H1 (cell line): ENCODE measurements at regions not wholly inside any gene's neighbourhood (a gene's known extent, or its start where the extent isn't known, plus 50 kb on each side); places are given as distances from the start of the nearest gene placed in this dataset.

Experiments
- CTCF ChIA-PET: fragments of 300-600 bp; sonication (Branson Sonifier 250); formaldehyde crosslinking; loops from one replicate; lab custom pipeline; 2021; ENCODE audit not compliant: partially characterized antibody; lab: Charles Lee
- POLR2A ChIA-PET: fragments of 300-600 bp; sonication (Branson Sonifier 250); formaldehyde crosslinking; loops from one replicate; lab custom pipeline; 2021; ENCODE audit warnings: inconsistent platforms; ENCODE audit not compliant: partially characterized antibody; lab: Charles Lee
- DNase-seq, 2 experiments: peaks; one replicate each; pipeline versions ENCODE4 v3.0.0 to v3.0.0-alpha.2; 2010 to 2022; ENCODE audit warnings: low spot score in 2 of 2, low read depth in 1 of 2, mixed read lengths in 1 of 2
- FAIRE-seq: peaks from 2 replicates; lab custom pipeline; 2011; peaks lifted over from hg19 to GRCh38; lab: Jason Lieb, UNC
- H2AFZ ChIP-seq: 2 replicates; pipeline ENCODE4 v1.8.1; 2012; ENCODE audit warnings: low read length, inconsistent platforms
- H2AK5ac ChIP-seq: 2 replicates; pipeline ENCODE4 v1.6.1; 2013; ENCODE audit warnings: low read depth, low read length
- H2BK120ac ChIP-seq: replicated peaks from 2 replicates; pipeline ENCODE3; 2013; ENCODE audit warnings: low read depth, low read length, inconsistent platforms
- H2BK12ac ChIP-seq: 2 replicates; pipeline ENCODE4 v1.6.1; 2013; ENCODE audit warnings: low read depth, low read length
- H2BK15ac ChIP-seq: 2 replicates; pipeline ENCODE4 v1.6.1; 2013; ENCODE audit warnings: low read length
- H2BK20ac ChIP-seq: 2 replicates; pipeline ENCODE4 v1.6.1; 2013; ENCODE audit warnings: low read length
- H2BK5ac ChIP-seq: 2 replicates; pipeline ENCODE4 v1.6.1; 2013; ENCODE audit warnings: low read depth, low read length
- H3K14ac ChIP-seq: 2 replicates; pipeline ENCODE4 v1.6.1; 2013; ENCODE audit warnings: inconsistent platforms; ENCODE audit not compliant: insufficient read length
- H3K18ac ChIP-seq: 2 replicates; pipeline ENCODE4 v1.6.1; 2013; ENCODE audit warnings: low read length; ENCODE audit errors: extremely low read depth
- H3K23ac ChIP-seq: 2 replicates; pipeline ENCODE4 v1.6.1; 2013; ENCODE audit warnings: inconsistent platforms; ENCODE audit not compliant: insufficient read length
- H3K23me2 ChIP-seq: 2 replicates; pipeline ENCODE4 v1.6.1; 2013; ENCODE audit warnings: low read depth, low read length
- H3K27ac ChIP-seq: 2 replicates; pipeline ENCODE4 v1.6.1; 2011; ENCODE audit warnings: low read depth, low read length, inconsistent platforms
- H3K27me3 ChIP-seq, 4 experiments: replicated peaks in 1 of 4; 1 replicate in 1 of 4; 2 replicates in 3 of 4; pipeline versions ENCODE4 v1.6.1 to v1.8.1; 2011 to 2013; ENCODE audit warnings: low read length in 3 of 4, mild to moderate bottlenecking in 3 of 4, inconsistent platforms in 2 of 4, mixed read lengths in 2 of 4, moderate library complexity in 1 of 4; ENCODE audit not compliant: control insufficient read depth in 3 of 4, insufficient read depth in 3 of 4; ENCODE audit errors: extremely low read depth in 1 of 4
- H3K36me3 ChIP-seq, 4 experiments: 2 replicates each; pipeline versions ENCODE4 v1.6.1 to v1.8.1; 2011 to 2013; ENCODE audit warnings: mild to moderate bottlenecking in 4 of 4, low read length in 3 of 4, moderate library complexity in 2 of 4, control low read depth in 1 of 4, inconsistent platforms in 1 of 4; ENCODE audit not compliant: insufficient read depth in 4 of 4, control insufficient read depth in 2 of 4
- H3K4ac ChIP-seq: replicated peaks from 2 replicates; pipeline ENCODE3; 2013; ENCODE audit warnings: low read length, low read depth, mixed read lengths, inconsistent platforms; ENCODE audit not compliant: insufficient read length
- H3K4me1 ChIP-seq, 4 experiments: replicated peaks in 1 of 4; 1 replicate in 1 of 4; 2 replicates in 3 of 4; pipeline versions ENCODE4 v1.6.1 to v1.8.1; 2011 to 2013; ENCODE audit warnings: low read length in 3 of 4, inconsistent platforms in 2 of 4, mixed read lengths in 1 of 4; ENCODE audit not compliant: insufficient read depth in 4 of 4, control insufficient read depth in 3 of 4
- H3K4me2 ChIP-seq, 2 experiments: 2 replicates each; pipeline versions ENCODE4 v1.6.1 to v1.8.1; 2011 to 2013; ENCODE audit warnings: low read depth in 2 of 2, low read length in 2 of 2, control low read depth in 1 of 2, inconsistent platforms in 1 of 2, mild to moderate bottlenecking in 1 of 2; ENCODE audit not compliant: insufficient read depth in 1 of 2
- H3K4me3 ChIP-seq, 4 experiments: fragments of 200-600, 300-600 bp in 1 of 4; sonication (generic), shearing (Covaris generic), sonication (Bioruptor Twin) in 1 of 4; 2 replicates each; pipeline versions ENCODE4 v1.5.1 to v1.8.1; 2011 to 2016; ENCODE audit warnings: low read length in 4 of 4, low read depth in 3 of 4, control low read depth in 2 of 4, inconsistent platforms in 2 of 4, mild to moderate bottlenecking in 2 of 4, mixed read lengths in 1 of 4, moderate library complexity in 1 of 4; ENCODE audit not compliant: insufficient read depth in 2 of 4; ENCODE audit errors: extremely low read depth in 1 of 4
- H3K56ac ChIP-seq: replicated peaks from 2 replicates; pipeline ENCODE3; 2013; ENCODE audit warnings: low read depth, mild to moderate bottlenecking, mixed read lengths, low read length, inconsistent platforms; ENCODE audit not compliant: insufficient read length
- H3K79me1 ChIP-seq: 2 replicates; pipeline ENCODE4 v1.6.1; 2013; ENCODE audit warnings: low read depth, low read length, control low read depth
- H3K79me2 ChIP-seq, 2 experiments: 2 replicates each; pipeline versions ENCODE4 v1.6.1 to v1.8.1; 2012 to 2013; ENCODE audit warnings: low read length in 2 of 2, mild to moderate bottlenecking in 2 of 2, inconsistent platforms in 1 of 2; ENCODE audit not compliant: insufficient read depth in 2 of 2, control insufficient read depth in 1 of 2
- H3K9ac ChIP-seq, 4 experiments: replicated peaks in 1 of 4; 1 replicate in 1 of 4; 2 replicates in 3 of 4; pipeline versions ENCODE4 v1.6.1 to v1.8.1; 2011 to 2013; ENCODE audit warnings: low read depth in 3 of 4, low read length in 3 of 4, control low read depth in 2 of 4, mild to moderate bottlenecking in 2 of 4, moderate library complexity in 2 of 4, inconsistent platforms in 1 of 4; ENCODE audit errors: extremely low read depth in 1 of 4
- H3K9me3 ChIP-seq, 2 experiments: 2 replicates each; pipeline versions ENCODE4 v1.6.1 to v1.8.1; 2012 to 2013; ENCODE audit warnings: mild to moderate bottlenecking in 2 of 2, moderate library complexity in 2 of 2, control low read depth in 1 of 2, inconsistent platforms in 1 of 2, low read depth in 1 of 2, low read length in 1 of 2, mixed read lengths in 1 of 2; ENCODE audit not compliant: insufficient read depth in 2 of 2
- H4K20me1 ChIP-seq, 2 experiments: replicated peaks in 1 of 2; 2 replicates each; pipeline versions ENCODE3 to v1.8.1; 2011 to 2013; ENCODE audit warnings: inconsistent platforms in 2 of 2, low read length in 2 of 2, mild to moderate bottlenecking in 1 of 2; ENCODE audit not compliant: insufficient read depth in 2 of 2, control insufficient read depth in 1 of 2
- H4K5ac ChIP-seq: 2 replicates; pipeline ENCODE4 v1.6.1; 2013; ENCODE audit warnings: low read length, low read depth, mixed read lengths, inconsistent platforms; ENCODE audit not compliant: insufficient read length
- H4K8ac ChIP-seq: 2 replicates; pipeline ENCODE4 v1.8.0; 2013; ENCODE audit warnings: mild to moderate bottlenecking, moderate library complexity, low read length, inconsistent platforms; ENCODE audit not compliant: insufficient read depth; ENCODE audit errors: extremely low read depth
- H4K91ac ChIP-seq: replicated peaks from 2 replicates; pipeline ENCODE3; 2013; ENCODE audit warnings: low read length, mixed read lengths, inconsistent platforms; ENCODE audit not compliant: insufficient read length
- ASH2L ChIP-seq: fragments of 200-600, 300-600 bp; sonication (generic); IDR thresholded peaks from one replicate; pipeline ENCODE4 v1.7.1; 2017; ENCODE audit warnings: low read length
- BACH1 ChIP-seq: IDR thresholded peaks from 2 replicates; pipeline ENCODE4 v1.6.1; 2012; ENCODE audit warnings: low read length, improper control_type of control experiment
- CEBPB ChIP-seq: IDR thresholded peaks from 2 replicates; pipeline ENCODE4 v1.6.1; 2012; ENCODE audit warnings: low read depth, low read length
- CHD1 ChIP-seq: IDR thresholded peaks from 2 replicates; pipeline ENCODE4 v1.6.1; 2012; ENCODE audit warnings: low read depth, low read length, improper control_type of control experiment
- CHD2 ChIP-seq: IDR thresholded peaks from 2 replicates; pipeline ENCODE4 v1.6.1; 2012; ENCODE audit warnings: low read length, improper control_type of control experiment
- CREB1 ChIP-seq: IDR thresholded peaks from 2 replicates; pipeline ENCODE4 v1.6.1; 2012; ENCODE audit warnings: inconsistent platforms
- E2F6 ChIP-seq: IDR thresholded peaks from 2 replicates; pipeline ENCODE4 v1.6.1; 2012; ENCODE audit warnings: inconsistent platforms
- FOSL1 ChIP-seq: IDR thresholded peaks from 2 replicates; pipeline ENCODE4 v1.6.1; 2011; ENCODE audit warnings: mild to moderate bottlenecking, low read depth, low read length, moderate library complexity; ENCODE audit not compliant: insufficient read depth
- HDAC2 ChIP-seq, 2 experiments: fragments of 300-600 bp in 1 of 2; sonication (generic) in 1 of 2; IDR thresholded peaks; 2 replicates each; pipeline ENCODE4 v1.6.1; 2011 to 2012; ENCODE audit warnings: low read depth in 2 of 2, low read length in 2 of 2, mild to moderate bottlenecking in 2 of 2, moderate library complexity in 2 of 2, borderline replicate concordance in 1 of 2, inconsistent platforms in 1 of 2
- POLR2AphosphoS5 ChIP-seq: IDR thresholded peaks from 2 replicates; pipeline ENCODE4 v1.6.1; 2011; ENCODE audit warnings: low read depth, low read length
- POU5F1 ChIP-seq: IDR thresholded peaks from 2 replicates; pipeline ENCODE4 v1.6.1; 2011; ENCODE audit warnings: low read depth, mild to moderate bottlenecking, low read length, moderate library complexity
- RXRA ChIP-seq: IDR thresholded peaks from 2 replicates; pipeline ENCODE4 v1.6.1; 2011; ENCODE audit warnings: low read depth, mild to moderate bottlenecking, low read length, moderate library complexity; ENCODE audit not compliant: insufficient read depth
- SAP30 ChIP-seq: fragments of 300-600 bp; sonication (generic); IDR thresholded peaks from 2 replicates; pipeline ENCODE4 v1.7.1; 2012; ENCODE audit warnings: low read length, moderate library complexity, mild to moderate bottlenecking, inconsistent platforms; ENCODE audit not compliant: insufficient read depth, insufficient replicate concordance
- SP4 ChIP-seq: IDR thresholded peaks from 2 replicates; pipeline ENCODE4 v1.6.1; 2012; ENCODE audit warnings: low read length, inconsistent platforms
- YY1 ChIP-seq: IDR thresholded peaks from 2 replicates; pipeline ENCODE4 v1.6.1; 2011; ENCODE audit warnings: low read depth, mild to moderate bottlenecking, low read length
- ZNF274 ChIP-seq: IDR thresholded peaks from 2 replicates; pipeline ENCODE4 v1.7.0; 2012; ENCODE audit warnings: low read length, borderline replicate concordance; ENCODE audit errors: extremely low read depth
- WGBS, 2 experiments: shearing (Covaris generic) in 1 of 2; methylation state at CpG; one replicate each; pipeline versions ENCODE4 v1.1.6 to v1.1.7; 2013 to 2015; ENCODE audit warnings: low lambda C conversion rate in 2 of 2, mixed read lengths in 2 of 2, inconsistent platforms in 1 of 2, low coverage in 1 of 2, missing lambda C conversion rate in 1 of 2; ENCODE audit not compliant: insufficient replicate concordance in 2 of 2, insufficient coverage in 1 of 2, insufficient read length in 1 of 2; ENCODE audit errors: extremely low coverage in 1 of 2, missing lambda C conversion rate in 1 of 2; 5-methylcytosine and 5-hydroxymethylcytosine counted together

GRCh38 chr11:90766121-90766520 is 543.3 kb upstream of the CHORDC1 start:
- Histone ChIP-seq H3K27ac (no peak overlapping the region), H2BK12ac (no peak overlapping the region), H3K56ac (no peak overlapping the region), H4K91ac (no peak overlapping the region), H3K4ac (no peak overlapping the region), H3K4me3 (no peak overlapping the region), H3K9me3 (no peaks in the 10 kb centered on the region), H3K4me1 (no peaks in the 10 kb centered on the region), H3K18ac (no peak overlapping the region), H3K27me3 (no peaks in the 10 kb centered on the region), H2BK20ac (no peak overlapping the region), H4K20me1 (no peaks in the 10 kb centered on the region), H4K8ac (no peak overlapping the region), H2BK15ac (no peak overlapping the region), H2AFZ (0 out of 2 replicates have a peak overlapping the region, but pooled peaks have one; percentile 18), H2BK5ac (no peak overlapping the region), H3K23me2 (no peaks in the 10 kb centered on the region), H2BK120ac (no peak overlapping the region), H3K9ac (no peak overlapping the region), H2AK5ac (no peak overlapping the region), H3K79me1 (no peaks in the 10 kb centered on the region), H4K5ac (no peak overlapping the region), H3K79me2 (no peaks in the 10 kb centered on the region), H3K36me3 (no peaks in the 10 kb centered on the region), H3K4me2 (no peak overlapping the region), H3K23ac (no peak overlapping the region), H3K14ac (no peak overlapping the region)
- POLR2A ChIA-PET = no interaction called here
- no peak for FAIRE-seq
- CTCF ChIA-PET = interaction anchor here (1.2 kb wide), 1 partner anchor 11 kb away, joined by 3 read pairs; no protein-coding TSS in a partner anchor
- DNase-seq = no peak
- 96% methylated on average over 3 of the region's 3 CpGs; no CpG with 5 or more reads in 1 of the 2 experiments for WGBS, 2 experiments
- no peak for TF ChIP-seq POLR2AphosphoS5
- TF ChIP-seq E2F6 = no peak
- TF ChIP-seq BACH1 = no peak
- no peak for TF ChIP-seq CHD2
- TF ChIP-seq YY1 = no peak
- TF ChIP-seq CHD1 = no peak
- no peak for TF ChIP-seq SAP30
- no peak for TF ChIP-seq CEBPB
- no peak for TF ChIP-seq RXRA
- no peak for TF ChIP-seq FOSL1
- no peak for TF ChIP-seq POU5F1
- TF ChIP-seq HDAC2 (IDR thresholded peaks at IDR 0.05; ENCODE audit: borderline replicate concordance in 1 of 2, low read depth in 2 of 2, low read length in 2 of 2) = no peak
- no peak for TF ChIP-seq SP4
- no peak for TF ChIP-seq ASH2L
- no peak for TF ChIP-seq CREB1
- TF ChIP-seq ZNF274 = no peak
